Stimulated activated CD8-positive, alpha-beta memory T cell treated with anti-CD3 and anti-CD28 coated beads, Interleukin-7, amount 100 ng/mL, for 1 hour (primary cell): ENCODE measurements at regions not wholly inside any gene's neighbourhood (a gene's known extent, or its start where the extent isn't known, plus 50 kb on each side); places are given as distances from the start of the nearest gene placed in this dataset.
"Not testable (repeated sequence)": the region's sequence is repeated elsewhere in the genome, so short reads cannot be mapped to it uniquely, and the experiment has no call there.

Source experiments
- DNase-seq, 2 donors: peaks; one replicate each; pipeline ENCODE4 v3.0.0-alpha.2; 2020; ENCODE audit warnings: low read depth in 2 of 2

- DNase-seq = no peak
Observed at GRCh38 chr20:22818636-22819035, 216.5 kb upstream of the SSTR4 start.

GRCh38 chr20:22819112-22819511 is 216.0 kb upstream of the SSTR4 start:
- DNase-seq = no peak

- no peak for DNase-seq
Observed at GRCh38 chr20:22819784-22820183, 215.3 kb upstream of the SSTR4 start.

GRCh38 chr20:22821081-22821727 is 213.9 kb upstream of the SSTR4 start:
- no peak for DNase-seq

- DNase-seq = no peak
Observed at GRCh38 chr20:22821796-22822195, 213.3 kb upstream of the SSTR4 start.

GRCh38 chr20:22823119-22823518 is 212.0 kb upstream of the SSTR4 start:
- DNase-seq = no peak

- no peak for DNase-seq
Observed at GRCh38 chr20:22824077-22824476, 211.0 kb upstream of the SSTR4 start.

GRCh38 chr20:22825076-22825475 is 210.0 kb upstream of the SSTR4 start:
- no peak for DNase-seq

- DNase-seq = no peak
Observed at GRCh38 chr20:22825546-22825945, 209.6 kb upstream of the SSTR4 start.

GRCh38 chr20:22826306-22827230 is 208.5 kb upstream of the SSTR4 start:
- DNase-seq = no peak

- no peak for DNase-seq
Observed at GRCh38 chr20:22827916-22828315, 207.2 kb upstream of the SSTR4 start.

- DNase-seq = no peak
Observed at GRCh38 chr20:22829356-22829755, 205.8 kb upstream of the SSTR4 start.

- no peak for DNase-seq
Observed at GRCh38 chr20:22830138-22830537, 205.0 kb upstream of the SSTR4 start.

- not testable (repeated sequence) for DNase-seq
Observed at GRCh38 chr20:22830715-22831114, 204.4 kb upstream of the SSTR4 start.

- no peak for DNase-seq
Observed at GRCh38 chr20:22833851-22834250, 201.3 kb upstream of the SSTR4 start.

GRCh38 chr20:22834651-22835256 is 200.4 kb upstream of the SSTR4 start:
- DNase-seq = no peak

- DNase-seq = no peak
Observed at GRCh38 chr20:22836211-22836610, 198.9 kb upstream of the SSTR4 start.

- no peak for DNase-seq
Observed at GRCh38 chr20:22836877-22837276, 198.2 kb upstream of the SSTR4 start.

GRCh38 chr20:22838001-22838400 is 197.1 kb upstream of the SSTR4 start:
- DNase-seq = no peak

GRCh38 chr20:22841846-22842245 is 193.3 kb upstream of the SSTR4 start:
- DNase-seq = no peak

- DNase-seq = no peak
Observed at GRCh38 chr20:22842793-22843192, 192.3 kb upstream of the SSTR4 start.

- no peak for DNase-seq
Observed at GRCh38 chr20:22844959-22845358, 190.2 kb upstream of the SSTR4 start.

GRCh38 chr20:22846863-22847262 is 188.2 kb upstream of the SSTR4 start:
- no peak for DNase-seq
